ENCODE measurements at regions not wholly inside any gene's neighbourhood (a gene's known extent, or its start where the extent isn't known, plus 50 kb on each side); places are given as distances from the start of the nearest gene placed in this dataset.

GRCh38 chr1:25030012-25030411, 99.9 kb upstream of the RUNX3 start:
- H3K18ac ChIP-seq (ENCODE audit: insufficient read length, low read depth, low read length): no peak overlapping the region
- no peaks in the 10 kb centered on the region for H3K36me3 Mint-ChIP-seq (ENCODE audit: insufficient read depth in 1 of 3, low read depth in 3 of 3)
- no peak overlapping the region for H3K9ac ChIP-seq (ENCODE audit: extremely low read depth, insufficient read length, low read length)
- no peak overlapping the region for H2AK5ac ChIP-seq (ENCODE audit: insufficient read length, low read length)
- no peak overlapping the region for H3K14ac ChIP-seq (ENCODE audit: insufficient read depth, low read length)
- TF ChIP-seq CTCF (conservative IDR thresholded peaks at IDR 0.05): no peak
- no peak overlapping the region for H3K56ac ChIP-seq (ENCODE audit: insufficient read length, low read depth, low read length)
- DNase-seq: no peak
- no peak overlapping the region for H2AFZ ChIP-seq (ENCODE audit: low read length)
- WGBS (ENCODE audit: extremely low coverage, insufficient read length, low lambda C conversion rate): no CpG with 5 or more reads among the region's 2 CpGs
- H3K9me3 ChIP-seq (ENCODE audit: control insufficient read depth, low read depth, low read length): no peaks in the 10 kb centered on the region
- H2BK20ac ChIP-seq (ENCODE audit: low read depth, low read length, poor library complexity, severe bottlenecking): no peak overlapping the region
- no peak overlapping the region for H2BK5ac ChIP-seq (ENCODE audit: insufficient read length, low read length)
- H2BK120ac ChIP-seq (ENCODE audit: low read depth, low read length, poor library complexity, severe bottlenecking): no peak overlapping the region
- H3K27me3 ChIP-seq (ENCODE audit: insufficient read depth, low read length): no peaks in the 10 kb centered on the region
- H3K27ac ChIP-seq (ENCODE audit: insufficient read length, low read depth, low read length): no peak overlapping the region
- H3K79me1 ChIP-seq (ENCODE audit: insufficient read depth, low read depth, low read length, poor library complexity, severe bottlenecking): no peaks in the 10 kb centered on the region
- no peak overlapping the region for H4K91ac ChIP-seq (ENCODE audit: insufficient read length, low read depth, low read length)
- H3K4me2 ChIP-seq (ENCODE audit: insufficient read depth, insufficient read length, low read length): no peak overlapping the region
- no peak overlapping the region for H4K8ac ChIP-seq (replicated peaks; ENCODE audit: insufficient read length, low read depth, low read length)
- H3T11ph ChIP-seq (ENCODE audit: low read length): no peak overlapping the region
- H3K79me2 ChIP-seq (ENCODE audit: insufficient read depth, low read length): no peaks in the 10 kb centered on the region
- H2BK15ac ChIP-seq (ENCODE audit: low read depth, low read length): no peak overlapping the region
- no peak overlapping the region for H3K23ac ChIP-seq (ENCODE audit: insufficient read length, low read depth, low read length)
- H3K4ac ChIP-seq (ENCODE audit: low read depth, low read length): no peak overlapping the region
- no peak overlapping the region for H4K5ac ChIP-seq (ENCODE audit: insufficient read length, low read depth, low read length)
- H2BK12ac ChIP-seq (ENCODE audit: insufficient read length, low read depth, low read length): no peak overlapping the region
- H3K27me3 Mint-ChIP-seq (ENCODE audit: low read depth): peaks cover 5% of the 10 kb centered on the region
- H4K20me1 ChIP-seq (ENCODE audit: control insufficient read depth, insufficient read depth, insufficient read length): no peaks in the 10 kb centered on the region
- no peak overlapping the region for H3K4me3 Mint-ChIP-seq
- H3K9me3 Mint-ChIP-seq: peaks cover 0 to 3% of the 10 kb centered on the region in 2 experiments; a peak in 1 of 5 replicates
- H3K27ac Mint-ChIP-seq: no peak overlapping the region
- H3K4me1 Mint-ChIP-seq: peaks cover 17 to 18% of the 10 kb centered on the region in 2 experiments
- peaks cover 3% of the 10 kb centered on the region; the same call in 1 of the 2 replicates for H3K4me1 ChIP-seq (ENCODE audit: insufficient read depth, low read length)
- H3K23me2 ChIP-seq (ENCODE audit: insufficient read length, low read depth, low read length, poor library complexity, severe bottlenecking): no peaks in the 10 kb centered on the region

Data from H9 (cell line).